HG03378 (cell line): ENCODE measurements at regions not wholly inside any gene's neighbourhood (a gene's known extent, or its start where the extent isn't known, plus 50 kb on each side); places are given as distances from the start of the nearest gene placed in this dataset.
"Not testable (repeated sequence)": the region's sequence is repeated elsewhere in the genome, so short reads cannot be mapped to it uniquely, and the experiment has no call there.

Source experiments
- ATAC-seq: cut with Tn5 transposase; IDR thresholded peaks from one replicate; pipeline ENCODE4 v1.9.1; 2021; ENCODE audit warnings: mild to moderate bottlenecking, moderate library complexity; ENCODE audit not compliant: unreplicated experiment

- ATAC-seq, result no peak
Measured at GRCh38 chr18:38572554-38573111, 1007.0 kb upstream of the CELF4 start.

- no peak for ATAC-seq
Measured at GRCh38 chr18:38571651-38572050, 1006.1 kb upstream of the CELF4 start.

DNA sequence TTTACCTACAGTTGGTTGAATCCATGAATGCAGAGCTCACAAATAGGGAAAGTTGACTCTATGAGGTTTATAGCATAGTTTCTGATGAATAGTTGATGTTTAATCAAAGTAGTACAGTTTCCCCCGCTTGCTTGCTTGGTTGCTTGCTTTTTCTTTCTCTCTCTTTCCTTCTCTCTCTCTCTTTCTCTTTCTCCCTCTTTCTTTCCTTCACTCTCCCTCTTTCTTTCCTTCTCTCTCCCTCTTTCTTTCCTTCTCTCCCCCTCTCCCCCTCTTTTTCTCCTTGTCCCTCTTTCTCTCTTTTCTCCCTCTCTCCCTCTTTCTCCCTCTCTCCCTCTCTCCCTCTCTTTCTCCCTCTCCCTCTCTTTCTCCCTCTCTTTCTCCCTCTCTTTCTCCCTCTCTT lies 999.9 kb upstream of the CELF4 start:
- ATAC-seq, result no peak

GRCh38 chr18:38563396-38563980 lies 997.9 kb upstream of the CELF4 start:
- ATAC-seq, result no peak

DNA sequence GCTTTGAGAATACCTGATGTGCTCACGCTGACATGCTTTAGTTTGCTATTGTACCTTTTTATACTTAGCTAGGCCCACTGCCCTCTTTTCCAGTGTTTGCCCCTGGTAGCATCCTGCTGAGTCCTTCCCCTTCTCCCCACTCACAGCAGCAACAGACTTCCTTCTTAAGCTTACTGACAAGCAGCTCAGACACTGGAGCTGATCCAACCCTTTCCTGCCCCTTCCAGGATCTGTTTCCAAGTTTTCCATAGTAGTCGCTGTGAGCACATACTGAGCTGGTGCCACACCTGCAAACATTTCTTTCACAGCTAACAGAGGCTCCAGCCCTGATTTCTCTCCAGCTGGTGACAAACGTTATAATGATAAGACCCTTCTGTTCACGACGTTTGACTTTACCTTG lies 991.4 kb upstream of the CELF4 start:
- ATAC-seq, result no peak

DNA sequence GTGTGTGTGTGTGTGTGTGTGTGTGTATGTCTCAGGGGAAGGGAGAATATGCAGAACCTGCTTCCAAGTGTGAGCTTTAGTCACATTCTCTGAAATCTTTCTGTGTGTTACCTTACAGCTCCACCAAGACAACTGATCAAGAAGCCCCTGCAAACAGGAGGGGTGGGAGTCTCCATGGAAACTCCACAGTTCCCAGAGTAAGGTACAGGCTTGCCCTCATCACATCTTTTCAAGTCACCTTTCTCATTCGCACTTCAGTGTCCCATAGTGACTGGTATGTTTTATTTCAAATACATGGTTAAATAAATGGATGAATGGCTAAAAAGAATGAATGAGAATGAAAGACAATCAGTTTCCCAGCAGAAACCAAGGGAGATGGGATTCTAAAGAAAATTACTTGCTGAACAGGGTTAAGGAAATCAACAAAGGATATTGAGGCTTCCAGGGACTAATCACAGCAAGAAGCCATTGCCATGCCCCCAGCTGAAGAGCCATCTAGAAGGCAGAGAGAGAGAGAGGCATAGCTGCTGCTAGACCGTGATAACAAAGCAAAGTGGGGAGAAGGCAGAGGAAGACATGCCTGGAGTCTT lies 987.2 kb upstream of the CELF4 start:
- no peak for ATAC-seq

DNA sequence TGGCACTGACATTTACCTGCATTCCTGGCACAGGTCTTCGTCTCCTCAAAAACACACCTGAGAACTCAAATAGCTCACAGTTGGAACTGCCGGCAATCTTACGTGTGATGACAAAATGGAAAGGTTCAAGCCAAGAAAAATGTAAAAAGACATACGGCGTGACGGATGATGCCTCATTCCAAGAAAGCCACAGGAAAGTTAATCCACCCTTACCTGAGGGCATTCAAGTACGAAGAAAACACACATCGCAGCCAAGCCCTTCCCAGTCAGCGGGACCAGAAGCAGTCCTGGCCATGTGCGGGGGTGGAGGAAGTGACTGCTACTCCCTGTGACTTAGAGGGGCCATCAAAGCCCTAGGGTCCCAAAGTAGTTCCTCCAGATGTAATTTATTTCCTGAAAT lies 986.3 kb upstream of the CELF4 start:
- ATAC-seq, result no peak

DNA sequence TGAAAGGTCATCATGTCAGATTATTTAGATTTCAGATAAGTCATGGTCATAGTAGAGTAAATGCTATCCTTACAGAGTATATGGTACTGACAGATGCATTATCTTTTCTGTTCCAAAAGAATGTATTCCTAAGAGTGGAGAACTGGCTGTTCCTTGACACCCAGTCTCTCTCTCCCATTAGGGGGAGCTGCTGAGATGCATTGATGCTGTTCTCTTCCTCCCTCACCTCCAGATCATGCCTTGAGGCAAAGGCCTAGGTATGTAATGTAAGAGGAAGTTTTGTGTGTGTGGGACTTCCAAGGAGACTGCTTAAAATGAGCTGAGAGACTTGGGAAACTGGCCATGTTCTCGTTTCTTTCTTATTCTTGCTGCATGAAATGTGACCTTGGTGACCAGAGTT lies 979.5 kb upstream of the CELF4 start:
- no peak for ATAC-seq

- ATAC-seq, result no peak
Measured at GRCh38 chr18:38539856-38540255, 974.3 kb upstream of the CELF4 start.

- ATAC-seq, result no peak
Measured at GRCh38 chr18:38539371-38539770, 973.8 kb upstream of the CELF4 start.

- no peak for ATAC-seq
Measured at GRCh38 chr18:38534073-38534472, 968.5 kb upstream of the CELF4 start.

- no peak for ATAC-seq
Measured at GRCh38 chr18:38526922-38527321, 961.3 kb upstream of the CELF4 start.

- ATAC-seq, result no peak
Measured at GRCh38 chr18:38525039-38525438, 959.4 kb upstream of the CELF4 start.

- no peak for ATAC-seq
Measured at GRCh38 chr18:38520786-38521185, 955.2 kb upstream of the CELF4 start.

DNA sequence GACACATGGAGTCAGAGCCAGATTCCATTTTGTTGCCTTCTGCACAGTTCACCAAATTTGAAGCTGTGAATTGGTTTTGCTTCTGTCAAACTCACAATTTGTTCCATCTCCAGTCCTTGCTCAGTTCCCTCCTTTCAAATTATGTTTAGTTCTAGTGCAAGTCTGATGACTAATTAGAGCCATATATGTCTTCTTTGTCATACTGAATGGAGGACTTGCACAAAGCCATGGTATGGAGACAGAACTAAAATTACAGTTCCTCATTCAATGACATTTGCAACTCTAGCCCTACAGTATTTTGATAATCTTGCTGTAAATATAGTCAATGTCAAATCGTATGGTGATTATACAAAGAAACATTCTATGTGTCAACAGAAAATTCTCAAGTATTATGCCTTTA lies 936.9 kb upstream of the CELF4 start:
- ATAC-seq, result no peak

- no peak for ATAC-seq
Measured at GRCh38 chr18:38497266-38497665, 931.7 kb upstream of the CELF4 start.

GRCh38 chr18:38496222-38496793 lies 930.7 kb upstream of the CELF4 start:
- ATAC-seq, result no peak

GRCh38 chr18:38494065-38494464 lies 928.5 kb upstream of the CELF4 start:
- no peak for ATAC-seq

DNA sequence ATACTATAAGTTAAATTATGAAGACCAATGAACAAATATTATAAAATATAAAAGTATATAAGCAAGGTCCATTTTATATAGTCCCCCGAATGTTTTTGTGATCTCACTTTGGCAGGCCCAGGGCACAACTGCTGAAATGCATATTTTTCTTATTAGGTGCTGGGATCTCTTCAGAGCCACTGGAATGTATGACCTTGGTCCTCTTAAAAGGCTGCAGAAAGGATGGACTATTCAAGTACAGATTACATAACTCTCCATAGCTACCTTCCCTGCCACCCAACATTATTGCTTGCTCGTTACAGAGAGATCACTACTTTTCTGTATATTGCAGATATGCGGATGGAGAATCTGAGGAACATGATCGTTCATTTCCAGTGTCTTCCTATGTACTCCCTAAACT lies 925.6 kb upstream of the CELF4 start:
- ATAC-seq, result no peak

- ATAC-seq, result not testable (repeated sequence)
Measured at GRCh38 chr18:38489721-38490120, 924.1 kb upstream of the CELF4 start.

- ATAC-seq, result no peak
Measured at GRCh38 chr18:38487521-38487920, 921.9 kb upstream of the CELF4 start.

- ATAC-seq, result no peak
Measured at GRCh38 chr18:38483326-38483725, 917.7 kb upstream of the CELF4 start.
